Osteocyte (in vitro differentiated cells): ENCODE measurements at regions not wholly inside any gene's neighbourhood (a gene's known extent, or its start where the extent isn't known, plus 50 kb on each side); places are given as distances from the start of the nearest gene placed in this dataset.
A peak's percentile ranks its signal among the peaks of the same experiment; 100 is the strongest.
"Not testable (repeated sequence)": the region's sequence is repeated elsewhere in the genome, so short reads cannot be mapped to it uniquely, and the experiment has no call there.

Source experiments
- DNase-seq: peaks from one replicate; pipeline ENCODE4 v3.0.0; 2021; ENCODE audit warnings: mixed read lengths; ENCODE audit not compliant: unreplicated experiment; ENCODE audit errors: extremely low spot score
- H3K27ac Mint-ChIP-seq: one replicate; pipeline ENCODE4 v1.8.0; 2021; ENCODE audit warnings: mild to moderate bottlenecking, mixed read lengths; ENCODE audit not compliant: unreplicated experiment
- H3K27me3 Mint-ChIP-seq: one replicate; pipeline ENCODE4 v1.8.0; 2021; ENCODE audit warnings: mixed read lengths; ENCODE audit not compliant: unreplicated experiment
- H3K36me3 Mint-ChIP-seq: one replicate; pipeline ENCODE4 v1.8.0; 2021; ENCODE audit warnings: mixed read lengths; ENCODE audit not compliant: unreplicated experiment
- H3K4me1 Mint-ChIP-seq: one replicate; pipeline ENCODE4 v1.8.0; 2021; ENCODE audit warnings: mixed read lengths; ENCODE audit not compliant: unreplicated experiment
- H3K4me3 Mint-ChIP-seq: one replicate; pipeline ENCODE4 v1.8.0; 2021; ENCODE audit warnings: mild to moderate bottlenecking, moderate library complexity, mixed read lengths; ENCODE audit not compliant: unreplicated experiment
- H3K9me3 Mint-ChIP-seq: one replicate; pipeline ENCODE4 v1.8.0; 2021; ENCODE audit warnings: mixed read lengths; ENCODE audit not compliant: unreplicated experiment
- TF ChIP-seq, protein P1 (sequence below): fragments of 200-600 bp; sonication (generic); IDR thresholded peaks from 2 replicates; pipeline ENCODE4 v1.5.0; 2021; ENCODE audit warnings: antibody characterized with exemption, mild to moderate bottlenecking, moderate library complexity

DNA sequence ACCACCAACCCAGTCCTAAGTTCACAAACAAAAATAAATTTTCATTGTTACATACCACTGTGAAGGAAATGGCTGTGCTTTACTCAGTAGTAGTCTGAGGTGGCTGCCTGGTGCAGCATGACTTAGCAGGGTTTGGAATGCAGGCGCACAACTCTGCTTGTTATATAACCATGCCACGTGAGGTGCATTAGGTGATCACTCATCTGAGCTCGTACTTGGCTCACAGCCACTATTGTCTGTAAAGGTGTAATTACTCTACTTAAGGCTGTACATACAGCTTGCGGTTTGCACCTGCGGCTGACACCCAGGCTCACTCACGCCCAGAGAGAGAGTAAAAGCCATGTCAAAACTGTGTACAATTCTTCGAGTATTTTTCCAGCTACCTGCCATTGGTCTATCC is 599.4 kb downstream of the LTN1 start:
- Mint-ChIP-seq H3K36me3 (no peaks in the 10 kb centered on the region), H3K4me1 (peaks cover 1% of the 10 kb centered on the region), H3K4me3 (no peak overlapping the region), H3K9me3 (no peaks in the 10 kb centered on the region), H3K27ac (no peak overlapping the region), H3K27me3 (no peaks in the 10 kb centered on the region)
- no peak for DNase-seq
- TF ChIP-seq, protein P1, sequence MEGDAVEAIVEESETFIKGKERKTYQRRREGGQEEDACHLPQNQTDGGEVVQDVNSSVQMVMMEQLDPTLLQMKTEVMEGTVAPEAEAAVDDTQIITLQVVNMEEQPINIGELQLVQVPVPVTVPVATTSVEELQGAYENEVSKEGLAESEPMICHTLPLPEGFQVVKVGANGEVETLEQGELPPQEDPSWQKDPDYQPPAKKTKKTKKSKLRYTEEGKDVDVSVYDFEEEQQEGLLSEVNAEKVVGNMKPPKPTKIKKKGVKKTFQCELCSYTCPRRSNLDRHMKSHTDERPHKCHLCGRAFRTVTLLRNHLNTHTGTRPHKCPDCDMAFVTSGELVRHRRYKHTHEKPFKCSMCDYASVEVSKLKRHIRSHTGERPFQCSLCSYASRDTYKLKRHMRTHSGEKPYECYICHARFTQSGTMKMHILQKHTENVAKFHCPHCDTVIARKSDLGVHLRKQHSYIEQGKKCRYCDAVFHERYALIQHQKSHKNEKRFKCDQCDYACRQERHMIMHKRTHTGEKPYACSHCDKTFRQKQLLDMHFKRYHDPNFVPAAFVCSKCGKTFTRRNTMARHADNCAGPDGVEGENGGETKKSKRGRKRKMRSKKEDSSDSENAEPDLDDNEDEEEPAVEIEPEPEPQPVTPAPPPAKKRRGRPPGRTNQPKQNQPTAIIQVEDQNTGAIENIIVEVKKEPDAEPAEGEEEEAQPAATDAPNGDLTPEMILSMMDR: no peak

DNA sequence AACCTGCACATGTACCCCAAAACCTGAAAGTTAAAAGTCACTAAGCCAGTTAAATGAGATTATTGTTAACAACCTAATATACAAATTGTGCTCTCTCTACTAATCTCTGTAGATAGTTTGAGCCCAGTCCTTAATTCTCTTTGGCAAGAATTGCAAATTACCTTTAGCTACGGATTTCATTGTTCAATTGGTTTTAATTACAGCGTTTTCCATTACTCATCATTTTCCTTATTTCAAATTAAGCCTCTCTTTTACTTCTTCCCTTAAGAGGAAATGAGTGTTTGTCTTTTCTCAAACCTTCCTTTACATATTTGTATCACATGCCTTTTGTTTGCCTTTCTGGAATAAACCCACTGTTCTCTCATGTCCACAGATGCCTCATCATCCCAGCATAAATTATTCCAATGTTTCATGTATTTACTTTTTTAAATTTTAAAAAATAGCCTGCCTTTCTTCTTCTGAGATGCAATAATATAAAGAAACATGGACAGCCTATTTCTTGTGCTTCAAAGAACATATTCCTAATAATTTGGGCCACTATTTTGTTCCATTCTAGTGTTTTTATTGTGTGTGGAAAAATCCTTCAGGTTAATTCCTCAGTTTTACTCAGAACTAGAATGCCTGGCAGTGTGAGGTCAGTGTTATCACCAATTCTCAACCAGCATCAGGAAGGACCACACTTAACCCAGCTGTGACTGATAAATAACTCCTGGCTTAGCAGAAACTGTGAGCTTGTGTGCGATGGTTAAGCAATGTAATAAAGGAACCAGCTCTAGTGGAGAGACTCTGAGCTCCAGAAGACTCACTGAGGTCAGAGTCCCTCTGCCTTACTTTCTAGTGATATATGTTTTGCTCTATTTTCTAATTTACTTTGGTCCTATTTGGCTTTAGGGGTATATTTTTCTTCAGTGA is 600.5 kb downstream of the LTN1 start:
- TF ChIP-seq, protein P1: no peak
- Mint-ChIP-seq H3K36me3 (no peaks in the 10 kb centered on the region), H3K27me3 (no peaks in the 10 kb centered on the region), H3K27ac (no peak overlapping the region), H3K4me1 (peaks cover 10% of the 10 kb centered on the region), H3K4me3 (no peak overlapping the region), H3K9me3 (no peaks in the 10 kb centered on the region)
- no peak for DNase-seq

- TF ChIP-seq, protein P1: no peak
- no peak for DNase-seq
- H3K9me3 Mint-ChIP-seq: peaks cover 3% of the 10 kb centered on the region
- H3K36me3 Mint-ChIP-seq: peaks cover 3% of the 10 kb centered on the region
- peaks cover 15% of the 10 kb centered on the region for H3K4me1 Mint-ChIP-seq
- H3K27ac Mint-ChIP-seq: peak overlapping the region; percentile 72
- H3K4me3 Mint-ChIP-seq: no peak overlapping the region
- H3K27me3 Mint-ChIP-seq: no peaks in the 10 kb centered on the region
Measured at GRCh38 chr21:28387220-28387619, 605.5 kb downstream of the LTN1 start.

DNA sequence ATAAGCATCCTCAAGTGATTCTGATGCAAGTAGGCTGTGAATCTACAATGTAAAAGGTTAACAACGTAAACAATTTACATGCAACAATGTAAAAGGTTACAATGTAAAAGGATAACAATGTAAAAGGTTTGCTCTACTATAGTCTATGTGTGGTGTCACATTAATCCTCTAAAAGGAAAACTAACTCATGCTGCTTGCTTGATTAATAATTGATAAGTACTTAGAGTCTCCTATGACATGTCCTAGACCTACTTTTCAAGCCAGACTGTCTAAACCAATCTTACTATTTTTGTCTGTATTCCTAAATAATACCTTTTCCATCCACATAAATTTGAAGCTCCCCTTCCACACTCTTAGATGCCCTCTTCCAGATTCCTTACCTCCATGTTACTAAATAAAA is 606.8 kb downstream of the LTN1 start:
- Mint-ChIP-seq H3K27ac (no peak overlapping the region), H3K4me1 (peaks cover 15% of the 10 kb centered on the region), H3K9me3 (peaks cover 3% of the 10 kb centered on the region), H3K27me3 (no peaks in the 10 kb centered on the region), H3K36me3 (peaks cover 3% of the 10 kb centered on the region), H3K4me3 (no peak overlapping the region)
- TF ChIP-seq, protein P1: no peak
- no peak for DNase-seq

GRCh38 chr21:28381000-28381745 is 611.5 kb downstream of the LTN1 start:
- not testable (repeated sequence) for DNase-seq, H3K27me3 Mint-ChIP-seq, H3K36me3 Mint-ChIP-seq, H3K27ac Mint-ChIP-seq, H3K9me3 Mint-ChIP-seq, H3K4me3 Mint-ChIP-seq, H3K4me1 Mint-ChIP-seq
